GM12864 (cell line): ENCODE measurements at regions not wholly inside any gene's neighbourhood (a gene's known extent, or its start where the extent isn't known, plus 50 kb on each side); places are given as distances from the start of the nearest gene placed in this dataset.

ENCODE experiments used
- DNase-seq: peaks from one replicate; pipeline ENCODE4 v3.0.0-alpha.2; 2011; ENCODE audit warnings: low read depth
- H3K4me3 ChIP-seq: 2 replicates; pipeline ENCODE4 v1.5.1; 2011; ENCODE audit warnings: mild to moderate bottlenecking, low read depth, low read length, control low read depth
- TF ChIP-seq, protein P1 (sequence below): IDR thresholded peaks from 2 replicates; pipeline ENCODE4 v1.5.1; 2011; ENCODE audit warnings: low read depth, mild to moderate bottlenecking, moderate library complexity, low read length, control low read depth, inconsistent platforms; ENCODE audit errors: missing control alignments

- no peak for DNase-seq
- no peak overlapping the region for H3K4me3 ChIP-seq
- TF ChIP-seq, protein P1, sequence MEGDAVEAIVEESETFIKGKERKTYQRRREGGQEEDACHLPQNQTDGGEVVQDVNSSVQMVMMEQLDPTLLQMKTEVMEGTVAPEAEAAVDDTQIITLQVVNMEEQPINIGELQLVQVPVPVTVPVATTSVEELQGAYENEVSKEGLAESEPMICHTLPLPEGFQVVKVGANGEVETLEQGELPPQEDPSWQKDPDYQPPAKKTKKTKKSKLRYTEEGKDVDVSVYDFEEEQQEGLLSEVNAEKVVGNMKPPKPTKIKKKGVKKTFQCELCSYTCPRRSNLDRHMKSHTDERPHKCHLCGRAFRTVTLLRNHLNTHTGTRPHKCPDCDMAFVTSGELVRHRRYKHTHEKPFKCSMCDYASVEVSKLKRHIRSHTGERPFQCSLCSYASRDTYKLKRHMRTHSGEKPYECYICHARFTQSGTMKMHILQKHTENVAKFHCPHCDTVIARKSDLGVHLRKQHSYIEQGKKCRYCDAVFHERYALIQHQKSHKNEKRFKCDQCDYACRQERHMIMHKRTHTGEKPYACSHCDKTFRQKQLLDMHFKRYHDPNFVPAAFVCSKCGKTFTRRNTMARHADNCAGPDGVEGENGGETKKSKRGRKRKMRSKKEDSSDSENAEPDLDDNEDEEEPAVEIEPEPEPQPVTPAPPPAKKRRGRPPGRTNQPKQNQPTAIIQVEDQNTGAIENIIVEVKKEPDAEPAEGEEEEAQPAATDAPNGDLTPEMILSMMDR: no peak
These were observed 255.4 kb upstream of the DAB2 start for GRCh38 chr5:39680213-39680612.

DNA sequence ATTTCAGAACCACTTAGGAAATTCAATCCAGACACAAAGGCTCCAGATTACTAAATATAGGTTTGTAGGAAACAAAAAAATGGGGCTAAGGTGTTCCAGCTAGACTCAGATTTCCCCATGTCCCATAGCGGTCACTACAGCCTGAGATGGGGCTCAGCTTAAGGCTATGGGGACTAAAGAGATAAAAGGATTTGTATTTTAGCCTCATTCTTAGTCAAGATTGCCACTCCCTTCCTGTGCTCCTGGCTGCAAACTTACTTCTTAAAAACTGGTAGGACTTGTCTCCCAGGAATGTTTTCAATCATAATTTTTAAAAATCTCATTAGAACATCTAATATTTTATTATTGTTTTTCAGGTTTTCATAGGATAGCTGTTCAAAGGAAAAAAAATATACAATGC, 253.8 kb upstream of the DAB2 start:
- no peak overlapping the region for H3K4me3 ChIP-seq
- DNase-seq: no peak
- TF ChIP-seq, protein P1: no peak

DNA sequence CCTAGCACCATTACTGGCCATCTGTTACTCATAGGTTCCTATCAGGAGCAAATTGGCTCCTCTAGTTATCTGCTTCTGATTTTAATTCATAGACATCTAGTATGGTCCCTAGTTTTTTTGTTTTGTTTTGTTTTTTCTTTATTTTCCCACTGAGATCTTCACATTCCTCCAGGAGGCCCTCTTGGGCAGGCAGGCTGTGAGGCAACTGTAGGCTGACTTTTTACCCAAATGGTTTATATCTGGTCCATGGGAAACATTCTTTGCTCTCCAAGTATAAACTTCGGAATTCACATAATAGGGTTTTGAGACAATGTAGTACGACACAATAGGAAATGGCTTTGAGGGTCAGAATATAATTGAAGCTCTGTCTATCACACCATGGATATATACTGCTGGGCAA, 250.9 kb upstream of the DAB2 start:
- TF ChIP-seq, protein P1: no peak
- no peak for DNase-seq
- H3K4me3 ChIP-seq: no peak overlapping the region

DNA sequence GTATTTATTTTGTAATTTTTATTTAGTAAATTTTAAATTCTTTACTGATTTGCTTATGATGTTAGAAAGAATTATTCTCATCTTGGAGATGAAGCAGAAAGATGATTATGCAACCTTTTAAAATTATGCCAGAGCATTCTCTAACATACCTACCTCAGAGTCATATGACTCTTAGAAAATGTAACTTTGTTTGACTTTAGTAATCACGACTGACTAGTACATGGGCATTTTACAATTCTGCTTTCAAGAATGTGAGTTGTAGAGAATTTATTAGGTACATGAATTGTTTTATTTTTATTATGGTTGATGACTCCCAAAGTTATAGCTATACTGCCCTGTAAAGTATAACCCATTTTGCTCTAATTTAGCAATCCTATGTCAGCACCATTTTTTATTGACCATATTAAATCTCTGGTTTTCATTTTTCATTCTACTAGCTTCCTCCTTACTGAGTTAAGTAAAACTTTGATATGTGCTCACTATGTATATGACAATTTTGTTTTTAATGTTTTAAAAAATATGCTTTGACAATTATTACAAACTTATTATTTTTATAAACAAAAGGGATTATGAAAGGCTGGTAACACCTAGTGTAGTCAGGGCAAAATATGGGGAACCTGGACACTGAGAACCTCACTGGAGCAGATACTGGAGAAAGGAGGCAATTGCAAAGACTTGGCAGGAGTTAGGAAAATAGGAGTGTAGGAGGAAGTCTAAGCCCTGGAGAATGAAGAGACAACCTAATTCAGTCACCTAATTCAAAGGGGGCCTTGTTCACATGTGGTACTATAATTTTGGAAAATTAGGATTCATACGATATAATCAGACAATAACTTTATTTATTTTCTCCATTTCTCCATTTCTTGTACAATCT, 249.7 kb upstream of the DAB2 start:
- H3K4me3 ChIP-seq: no peak overlapping the region
- DNase-seq: no peak
- TF ChIP-seq, protein P1: no peak

DNA sequence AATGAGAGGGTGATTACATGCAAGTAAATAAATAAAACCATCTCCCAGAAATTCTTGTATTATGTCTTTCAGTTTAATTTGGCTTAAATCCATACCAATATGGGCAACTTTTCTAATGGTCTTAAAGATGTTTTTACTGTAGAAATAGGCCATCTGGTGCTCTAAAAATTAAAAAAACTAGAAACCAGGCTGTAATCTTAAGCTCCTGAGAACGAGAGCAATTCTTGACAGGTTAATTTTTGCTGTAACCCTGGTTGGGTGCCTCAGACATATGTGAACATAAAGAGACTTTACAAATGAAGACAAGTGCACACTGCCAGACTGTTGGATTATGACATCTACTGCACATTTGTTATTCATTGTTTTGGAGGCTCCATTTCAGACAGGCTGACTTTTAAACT, 246.8 kb upstream of the DAB2 start:
- no peak for DNase-seq
- TF ChIP-seq, protein P1: no peak
- no peak overlapping the region for H3K4me3 ChIP-seq

DNA sequence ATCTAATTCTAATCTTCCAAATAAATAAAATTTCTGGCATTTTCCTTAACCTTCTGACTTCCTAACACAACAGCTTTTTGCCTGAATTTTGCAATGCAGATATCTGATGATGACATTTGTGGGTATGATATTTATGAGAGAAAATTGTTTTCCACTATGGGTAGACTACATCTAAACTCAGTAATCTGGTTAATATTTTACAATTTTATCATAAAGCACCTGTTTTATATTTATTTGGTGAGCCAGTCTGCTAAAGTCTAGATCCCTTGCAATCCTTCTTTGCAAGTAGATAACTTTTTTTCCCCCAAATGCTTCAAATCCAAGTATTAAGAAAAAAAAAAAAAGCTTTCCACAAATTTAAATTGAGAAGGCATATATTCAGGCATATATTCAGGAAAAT, 246.2 kb upstream of the DAB2 start:
- no peak overlapping the region for H3K4me3 ChIP-seq
- no peak for DNase-seq
- TF ChIP-seq, protein P1: no peak

DNA sequence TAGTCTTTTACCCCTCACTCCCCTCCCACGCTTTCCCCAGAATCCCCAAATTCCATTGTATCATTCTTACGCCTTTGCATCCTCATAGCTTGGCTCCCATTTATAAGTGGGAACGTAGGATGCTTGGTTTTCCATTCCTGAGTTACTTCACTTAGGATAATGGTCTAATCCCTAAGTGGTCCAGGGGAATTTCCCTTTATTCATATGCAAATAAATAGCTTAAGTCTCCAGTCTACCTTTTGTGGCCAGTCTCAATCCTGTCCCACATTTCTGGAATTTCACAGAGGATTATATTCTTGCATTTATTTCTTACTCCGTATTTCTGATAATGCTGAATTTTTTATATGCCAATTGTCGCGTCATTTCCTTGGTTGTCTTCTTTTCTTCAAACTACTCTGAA, 245.6 kb upstream of the DAB2 start:
- DNase-seq: no peak
- no peak overlapping the region for H3K4me3 ChIP-seq
- TF ChIP-seq, protein P1: no peak
